Brain pericyte (primary cell): ENCODE measurements at regions not wholly inside any gene's neighbourhood (a gene's known extent, or its start where the extent isn't known, plus 50 kb on each side); places are given as distances from the start of the nearest gene placed in this dataset.

Experiments
- DNase-seq: peaks from one replicate; pipeline ENCODE4 v3.0.0-alpha.2; 2012; ENCODE audit warnings: low read depth, low spot score

GRCh38 chr13:91111476-91112200 lies 235.8 kb upstream of the MIR17HG start:
- no peak for DNase-seq

GRCh38 chr13:91112201-91112923 lies 235.1 kb upstream of the MIR17HG start:
- no peak for DNase-seq

GRCh38 chr13:91112924-91113277 lies 234.6 kb upstream of the MIR17HG start:
- no peak for DNase-seq

GRCh38 chr13:91115776-91116175 lies 231.7 kb upstream of the MIR17HG start:
- no peak for DNase-seq

- DNase-seq = no peak
These were observed 230.1 kb upstream of the MIR17HG start for GRCh38 chr13:91117351-91117750.

- DNase-seq = no peak
These were observed 227.8 kb upstream of the MIR17HG start for GRCh38 chr13:91119643-91120042.

- no peak for DNase-seq
These were observed 224.7 kb upstream of the MIR17HG start for GRCh38 chr13:91122766-91123165.

DNA sequence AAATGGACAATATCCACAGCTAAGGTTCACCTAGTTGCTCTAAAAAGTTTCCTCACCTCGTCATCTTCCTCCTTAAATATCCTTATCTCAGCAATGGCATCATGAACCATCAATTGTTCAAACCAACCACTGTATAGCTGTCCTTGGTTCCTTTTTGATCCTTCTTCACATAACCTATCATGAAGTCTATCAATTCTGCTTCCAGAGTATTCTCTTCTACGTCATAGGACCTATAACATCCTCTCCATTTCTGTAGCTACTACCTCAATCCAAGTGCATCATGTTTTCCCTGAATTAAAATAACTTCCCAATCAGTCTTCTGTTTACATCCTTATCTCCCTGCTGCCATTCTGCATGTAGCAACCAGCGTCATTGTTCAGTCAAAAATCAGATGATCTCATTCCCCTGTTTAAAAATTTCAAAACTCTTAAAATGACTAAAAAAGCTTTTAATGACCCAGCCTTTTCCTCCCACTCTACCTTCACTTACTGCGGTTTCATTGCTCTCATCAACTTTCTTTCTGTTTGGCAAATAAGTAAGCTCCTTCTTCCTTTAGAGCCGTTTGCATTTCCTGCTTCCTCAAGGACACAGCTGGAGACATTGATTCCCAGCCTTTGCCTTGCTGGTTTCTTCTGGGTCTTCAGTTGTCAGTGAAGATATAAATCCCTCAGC lies 223.9 kb upstream of the MIR17HG start:
- no peak for DNase-seq

DNA sequence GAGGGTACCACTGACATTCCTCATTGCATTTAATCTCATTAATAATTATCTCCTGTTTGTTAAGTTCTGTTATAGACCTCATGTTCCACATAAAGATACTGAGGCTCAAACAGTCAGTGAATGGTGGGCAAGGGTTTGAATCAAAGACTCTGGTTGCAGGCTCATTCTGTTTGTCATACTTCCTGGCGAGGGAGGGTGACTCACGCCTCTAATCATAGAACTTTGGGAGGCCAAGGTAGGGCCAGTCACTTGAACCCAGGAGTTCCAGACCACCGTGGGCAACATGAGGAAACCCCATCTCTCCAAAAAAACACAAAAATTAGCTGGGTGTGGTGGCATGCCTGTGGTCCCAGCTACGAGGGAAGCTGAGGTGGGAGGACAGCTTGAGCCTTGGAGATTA lies 220.7 kb upstream of the MIR17HG start:
- DNase-seq = no peak

DNA sequence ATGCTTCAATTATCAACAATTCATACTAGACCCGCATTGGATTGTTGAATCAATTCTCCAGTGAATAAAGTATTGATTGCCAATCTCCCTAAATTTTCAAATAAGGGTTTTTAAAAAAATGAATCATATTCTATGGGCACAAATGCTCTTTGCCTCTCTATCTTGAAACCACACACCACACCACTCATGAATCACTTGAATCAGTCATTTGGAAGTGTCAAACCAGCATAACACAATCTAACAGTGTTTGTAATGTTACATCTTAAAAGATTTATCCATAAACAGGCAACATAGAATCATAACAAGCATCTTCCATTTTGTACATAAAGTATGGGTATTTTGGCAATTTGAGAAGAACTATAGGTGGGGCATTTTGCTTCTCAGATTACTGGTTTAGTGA lies 219.5 kb upstream of the MIR17HG start:
- DNase-seq = no peak

GRCh38 chr13:91132381-91132780 lies 215.1 kb upstream of the MIR17HG start:
- DNase-seq = no peak

GRCh38 chr13:91132786-91133185 lies 214.7 kb upstream of the MIR17HG start:
- no peak for DNase-seq

DNA sequence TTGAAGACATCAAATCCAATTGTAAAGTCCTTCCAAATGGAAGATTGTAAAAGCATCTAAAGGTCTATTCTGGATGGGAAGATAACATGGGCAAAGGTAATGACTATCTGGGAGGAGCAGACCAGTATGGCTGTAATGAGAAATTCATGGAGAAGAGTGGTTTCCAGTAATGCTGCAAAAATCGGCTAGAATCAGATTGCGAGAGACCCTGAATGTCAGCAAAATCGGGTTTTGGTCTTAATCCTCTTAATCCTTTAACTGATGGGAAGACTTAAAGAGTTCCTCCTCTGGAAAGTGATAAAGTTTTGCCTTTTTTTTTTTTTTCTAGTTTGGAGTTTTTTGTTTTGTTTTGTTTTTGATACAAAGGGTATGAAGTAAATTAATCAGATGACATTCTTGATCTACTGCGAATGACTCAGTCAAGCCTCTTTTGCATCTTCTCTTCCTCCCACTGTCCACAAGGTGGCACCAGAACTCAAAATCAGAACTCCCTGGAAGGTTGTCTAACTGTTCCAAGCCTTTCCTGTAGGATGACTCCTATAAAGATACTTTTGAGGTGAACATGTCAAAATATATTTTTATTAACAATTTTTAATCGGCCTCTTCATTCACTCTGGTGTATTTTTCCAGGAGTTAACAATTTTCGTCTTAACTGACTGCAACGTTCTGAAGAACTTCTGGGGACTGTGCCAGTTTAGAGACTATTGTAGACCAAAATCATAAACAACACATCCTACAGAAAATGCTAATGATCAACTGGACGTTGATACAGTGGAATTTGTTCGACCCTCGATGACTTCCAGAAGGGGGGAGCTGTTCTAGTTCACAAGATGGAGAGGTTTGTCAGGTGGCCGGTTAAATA lies 213.3 kb upstream of the MIR17HG start:
- no peak for DNase-seq

GRCh38 chr13:91134803-91135184 lies 212.7 kb upstream of the MIR17HG start:
- no peak for DNase-seq

- no peak for DNase-seq
These were observed 212.1 kb upstream of the MIR17HG start for GRCh38 chr13:91135376-91135775.

DNA sequence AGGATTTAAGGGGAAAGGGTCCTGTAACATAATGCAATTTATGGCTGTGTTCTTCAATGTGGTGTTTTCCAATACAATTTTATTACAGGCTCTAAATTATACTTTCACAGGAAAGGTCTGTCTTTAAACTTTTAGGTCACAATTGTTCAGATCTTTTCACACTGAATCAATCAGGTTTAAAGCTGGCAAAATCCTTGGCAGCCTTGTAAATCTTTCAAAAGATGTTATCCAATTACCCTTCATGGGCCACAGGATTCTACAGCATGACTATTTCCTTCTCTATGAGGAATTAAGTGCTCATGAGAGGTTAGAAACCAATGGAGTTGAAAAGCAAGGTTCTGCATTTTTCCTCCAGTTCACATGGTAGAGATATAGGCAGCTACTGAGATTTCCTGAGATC lies 211.5 kb upstream of the MIR17HG start:
- DNase-seq = no peak

- DNase-seq = no peak
These were observed 210.7 kb upstream of the MIR17HG start for GRCh38 chr13:91136806-91137205.

DNA sequence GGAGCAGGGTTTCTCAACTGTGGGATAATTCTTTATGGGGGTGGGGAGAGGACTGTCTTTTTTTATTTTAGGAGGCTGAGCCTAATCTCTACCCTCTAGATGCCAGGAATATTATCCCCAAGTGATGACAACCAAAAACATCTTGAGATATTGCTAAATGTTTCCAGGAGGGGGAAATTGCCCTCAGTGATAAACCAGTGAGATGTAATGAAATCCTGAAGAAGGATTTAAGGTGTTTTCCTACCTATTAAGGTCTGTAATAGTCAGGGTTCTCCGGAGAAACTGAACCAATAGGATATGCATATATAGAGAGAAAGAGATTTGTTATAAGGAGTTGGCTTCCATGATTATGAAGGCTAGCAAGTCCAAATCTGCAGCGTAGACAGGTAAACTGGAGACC lies 208.3 kb upstream of the MIR17HG start:
- no peak for DNase-seq

DNA sequence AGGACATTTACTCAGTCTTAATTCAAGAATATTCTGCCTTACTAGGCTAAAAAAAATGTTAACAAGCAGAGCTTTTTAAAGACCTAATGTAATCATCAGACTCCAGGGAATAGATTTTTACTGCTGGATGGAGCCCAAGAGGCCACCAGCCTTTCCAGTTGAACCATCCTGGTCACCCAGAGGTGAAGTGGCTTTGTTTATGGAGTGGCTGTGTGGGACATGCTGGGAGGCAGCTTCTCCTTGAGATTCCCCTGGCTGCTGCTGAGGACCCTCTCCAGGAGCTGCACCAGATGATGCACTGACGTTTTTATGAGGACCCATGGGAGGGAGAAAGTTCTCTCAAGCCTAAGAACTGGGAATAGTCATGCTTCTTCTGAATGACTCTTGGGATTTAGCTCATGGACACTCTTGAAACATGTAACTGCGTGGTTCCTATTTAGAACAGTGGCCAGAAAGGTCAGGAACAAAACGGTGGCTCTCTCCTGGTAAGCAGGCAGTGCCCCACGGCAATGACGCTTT lies 205.9 kb upstream of the MIR17HG start:
- DNase-seq = peak; percentile 80

DNA sequence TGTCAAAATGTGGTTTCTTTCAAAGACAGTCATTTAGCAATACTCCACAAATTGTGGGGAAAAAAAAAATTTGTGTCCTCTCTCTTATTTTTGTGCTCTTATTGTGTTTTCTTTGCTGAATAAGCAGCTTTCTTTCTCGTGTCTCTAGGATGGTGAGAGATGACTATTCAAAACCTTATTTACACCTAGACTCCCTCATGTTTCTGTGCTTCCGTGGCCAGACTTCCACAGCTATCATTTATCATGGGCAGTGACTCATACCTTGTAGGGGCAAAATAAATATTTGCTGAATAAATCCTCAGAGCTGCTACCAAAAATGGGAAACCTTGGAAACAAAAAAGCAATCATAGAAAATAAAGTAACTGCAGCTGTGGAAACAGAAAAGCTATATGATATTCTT lies 204.9 kb upstream of the MIR17HG start:
- DNase-seq = peak; percentile 93

DNA sequence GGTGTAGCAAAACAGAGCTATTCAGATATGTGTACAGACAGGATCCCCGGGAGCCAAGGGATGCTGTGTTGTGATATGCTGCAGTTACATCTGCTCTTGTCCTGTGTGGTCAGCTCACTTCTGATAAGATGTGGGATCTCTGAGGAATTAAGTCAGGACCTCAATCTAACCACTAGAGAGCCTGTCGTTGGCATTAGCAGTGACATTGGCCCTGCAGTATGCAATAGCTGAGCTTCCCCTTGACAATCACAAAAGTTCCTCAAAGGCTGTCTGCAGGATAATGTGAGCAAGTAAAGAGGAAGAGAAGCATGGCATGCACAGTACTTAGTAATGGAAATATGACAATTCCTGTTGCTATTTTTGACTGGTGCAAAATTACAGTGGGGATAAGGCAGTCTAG lies 203.4 kb upstream of the MIR17HG start:
- DNase-seq = no peak

GRCh38 chr13:91144486-91144885 lies 203.0 kb upstream of the MIR17HG start:
- DNase-seq = no peak
